Panc1 (cell line): ENCODE measurements at regions not wholly inside any gene's neighbourhood (a gene's known extent, or its start where the extent isn't known, plus 50 kb on each side); places are given as distances from the start of the nearest gene placed in this dataset.

Source experiments
- ATAC-seq: fragments of 200-7000 bp; cut with Tn5 transposase; 2 replicates; pipeline ENCODE4 v1.9.1; 2020; ENCODE audit warnings: mild to moderate bottlenecking, moderate library complexity
- BruUV-seq: library from RNA; stranded (reverse); fragments of 400-500 nt; replicated peaks from 2 replicates; lab custom pipeline; 2021; lab: Mats Ljungman, UMichigan
- CTCF ChIA-PET: fragments of 300-600 bp; sonication (Branson Sonifier 250); formaldehyde crosslinking; loops from one replicate; lab custom pipeline; 2022; ENCODE audit warnings: antibody characterized with exemption; lab: Charles Lee
- POLR2A ChIA-PET: fragments of 300-600 bp; sonication (Branson Sonifier 250); formaldehyde crosslinking; loops from one replicate; lab custom pipeline; 2022; ENCODE audit warnings: antibody characterized with exemption; lab: Charles Lee
- DNase-seq: peaks from one replicate; pipeline ENCODE4 v3.0.0-alpha.2; 2010; ENCODE audit warnings: low read depth, low spot score
- H3K27ac ChIP-seq: 2 replicates; pipeline ENCODE4 v1.5.1; 2011; ENCODE audit warnings: mild to moderate bottlenecking, low read length, inconsistent platforms
- H3K27me3 ChIP-seq: fragments of 200-500 bp; sonication (Bioruptor generic); 2 replicates; pipeline ENCODE4 v1.6.0; 2014; ENCODE audit warnings: low read length, inconsistent platforms; ENCODE audit not compliant: control insufficient read depth, insufficient read depth
- H3K36me3 ChIP-seq: fragments of 200-500 bp; sonication (Bioruptor generic); 2 replicates; pipeline ENCODE4 v1.5.1; 2014; ENCODE audit warnings: inconsistent platforms, mild to moderate bottlenecking, low read length, moderate library complexity; ENCODE audit not compliant: control insufficient read depth, insufficient read depth
- H3K4me1 ChIP-seq: 2 replicates; pipeline ENCODE4 v1.5.1; 2011; ENCODE audit warnings: inconsistent platforms, mild to moderate bottlenecking, low read length, moderate library complexity; ENCODE audit not compliant: control insufficient read depth, insufficient read depth
- H3K4me3 ChIP-seq, 2 experiments: 2 replicates each; pipeline ENCODE4 v1.5.1; 2011 to 2012; ENCODE audit warnings: low read depth in 2 of 2, low read length in 2 of 2, mild to moderate bottlenecking in 2 of 2, inconsistent platforms in 1 of 2, moderate library complexity in 1 of 2
- H3K9me3 ChIP-seq: fragments of 200-500 bp; sonication (Bioruptor generic); 2 replicates; pipeline ENCODE4 v1.5.1; 2014; ENCODE audit warnings: low read depth, mild to moderate bottlenecking, inconsistent platforms, low read length, moderate library complexity; ENCODE audit not compliant: control insufficient read depth, insufficient read depth
- CTCF ChIP-seq: fragments of 450-650 bp; IDR thresholded peaks from 2 replicates; pipeline ENCODE4 v1.5.1; 2017; ENCODE audit warnings: mild to moderate bottlenecking
- POLR2AphosphoS5 ChIP-seq: IDR thresholded peaks from 2 replicates; pipeline ENCODE4 v1.6.1; 2012; ENCODE audit warnings: mild to moderate bottlenecking, low read depth, low read length, moderate library complexity
- REST ChIP-seq, 2 experiments: IDR thresholded peaks; 2 replicates each; pipeline ENCODE4 v1.6.1; 2011 to 2012; ENCODE audit warnings: low read depth in 2 of 2, control low read depth in 1 of 2, low read length in 1 of 2, mild to moderate bottlenecking in 1 of 2, moderate library complexity in 1 of 2; ENCODE audit not compliant: insufficient read depth in 1 of 2
- SIN3A ChIP-seq: IDR thresholded peaks from 2 replicates; pipeline ENCODE4 v1.6.1; 2012; ENCODE audit warnings: low read depth, mild to moderate bottlenecking, low read length, moderate library complexity, borderline replicate concordance; ENCODE audit not compliant: insufficient read depth
- TCF7L2 ChIP-seq: IDR thresholded peaks from 2 replicates; pipeline ENCODE4 v1.6.1; 2011; ENCODE audit warnings: mild to moderate bottlenecking, low read depth, low read length, inconsistent platforms
- in situ Hi-C: cut with HindIII; loops from 2 replicates; pipeline ENCODE4 v1.10.0; 2016; ENCODE audit warnings: low sequenced_read_pairs, low pct_unique_long_range_greater_than_20kb
- intact Hi-C: fragments of 100-400 bp; cut with micrococcal nuclease; formaldehyde crosslinking; loops from one replicate; pipeline ENCODE4 v1.10.0; 2022; ENCODE audit not compliant: unreplicated experiment

- no peaks in the 10 kb centered on the region for H3K27me3 ChIP-seq
- ChIA-PET CTCF (no interaction called here), POLR2A (no interaction called here)
- H3K4me3 ChIP-seq, result no peak overlapping the region
- in situ Hi-C loops, result no loop called here
- BruUV-seq, result no TSS peak
- no peak for DNase-seq
- no peak overlapping the region for H3K27ac ChIP-seq
- no peaks in the 10 kb centered on the region for H3K4me1 ChIP-seq
- intact Hi-C loops, result no loop called here
- ATAC-seq, result no peak
- no peaks in the 10 kb centered on the region for H3K36me3 ChIP-seq
- TF ChIP-seq TCF7L2 (no peak), REST (IDR thresholded peaks at IDR 0.05; ENCODE audit: insufficient read depth in 1 of 2, low read depth in 2 of 2, low read length in 1 of 2) (no peak)
- H3K9me3 ChIP-seq, result no peaks in the 10 kb centered on the region
Observed at GRCh38 chr21:25246546-25246945, 360.7 kb downstream of the MRPL39 start.

DNA sequence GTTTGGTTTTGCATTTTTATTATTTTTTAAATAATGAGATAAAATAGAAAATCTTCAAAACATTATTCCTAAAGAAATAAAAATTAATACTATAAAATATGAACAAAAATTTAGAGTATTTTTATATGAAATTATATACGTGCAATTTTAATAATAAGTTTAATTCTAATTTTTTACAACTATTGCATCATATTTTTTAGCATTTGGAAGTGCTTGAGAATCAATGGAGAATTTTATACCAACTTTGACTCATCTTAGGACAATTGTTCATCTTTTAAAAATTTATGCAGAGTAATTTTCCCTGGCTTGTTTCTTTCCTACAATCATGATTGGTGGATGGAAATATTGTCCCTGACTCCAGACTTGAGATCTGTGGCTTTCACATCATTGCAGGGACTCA, 362.5 kb downstream of the MRPL39 start:
- TF ChIP-seq CTCF, result no peak
- TF ChIP-seq REST (IDR thresholded peaks at IDR 0.05; ENCODE audit: insufficient read depth in 1 of 2, low read depth in 2 of 2, low read length in 1 of 2), result no peak
- no peak for TF ChIP-seq POLR2AphosphoS5
- no peak for TF ChIP-seq TCF7L2
- no peak for TF ChIP-seq SIN3A
- Histone ChIP-seq H3K27ac (no peak overlapping the region), H3K4me3 (no peak overlapping the region), H3K36me3 (no peaks in the 10 kb centered on the region), H3K9me3 (peaks cover under 1% of the 10 kb centered on the region; the same call in 1 of the 2 replicates), H3K4me1 (no peaks in the 10 kb centered on the region), H3K27me3 (no peaks in the 10 kb centered on the region)
- ATAC-seq, result no peak
- POLR2A ChIA-PET, result no interaction called here
- in situ Hi-C loops (no loop called here), intact Hi-C loops (no loop called here)
- CTCF ChIA-PET, result no interaction called here
- DNase-seq, result no peak
- BruUV-seq, result no TSS peak
